Endodermal cell (in vitro differentiated cells): ENCODE measurements at regions not wholly inside any gene's neighbourhood (a gene's known extent, or its start where the extent isn't known, plus 50 kb on each side); places are given as distances from the start of the nearest gene placed in this dataset.
A peak's percentile ranks its signal among the peaks of the same experiment; 100 is the strongest.

Experiments used
- DNase-seq: peaks from one replicate; pipeline ENCODE4 v3.0.0-alpha.2; 2017
- H3K27ac ChIP-seq: 2 replicates; pipeline ENCODE4 v1.5.1; 2013; ENCODE audit warnings: mild to moderate bottlenecking, low read depth, low read length, moderate library complexity
- H3K27me3 ChIP-seq: 2 replicates; pipeline ENCODE4 v1.6.1; 2013; ENCODE audit warnings: mild to moderate bottlenecking, low read length, moderate library complexity; ENCODE audit not compliant: insufficient read depth, control insufficient read depth, poor library complexity, severe bottlenecking
- H3K36me3 ChIP-seq: 2 replicates; pipeline ENCODE4 v1.7.0; 2013; ENCODE audit warnings: mild to moderate bottlenecking, low read length, moderate library complexity; ENCODE audit not compliant: control insufficient read depth, insufficient read depth
- H3K4me1 ChIP-seq: one replicate; pipeline ENCODE4 v1.7.0; 2013; ENCODE audit warnings: low read length; ENCODE audit not compliant: control insufficient read depth, insufficient read depth
- H3K4me3 ChIP-seq: 2 replicates; pipeline ENCODE4 v1.5.1; 2013; ENCODE audit warnings: mild to moderate bottlenecking, low read length, moderate library complexity
- H3K9ac ChIP-seq: 2 replicates; pipeline ENCODE4 v1.6.1; 2013; ENCODE audit warnings: mild to moderate bottlenecking, low read length, moderate library complexity; ENCODE audit not compliant: poor library complexity, severe bottlenecking; ENCODE audit errors: extremely low read depth
- H3K9me3 ChIP-seq: 2 replicates; pipeline ENCODE4 v1.6.1; 2013; ENCODE audit warnings: mild to moderate bottlenecking, low read length, moderate library complexity; ENCODE audit not compliant: control insufficient read depth
- H3K27ac Mint-ChIP-seq: 2 replicates; pipeline ENCODE4 v1.8.0; 2020; ENCODE audit warnings: mixed read lengths
- H3K27me3 Mint-ChIP-seq: 2 replicates; pipeline ENCODE4 v1.8.0; 2021; ENCODE audit warnings: mild to moderate bottlenecking, mixed read lengths; ENCODE audit not compliant: insufficient read depth
- H3K36me3 Mint-ChIP-seq: 2 replicates; pipeline ENCODE4 v1.8.0; 2020; ENCODE audit warnings: low read depth, mixed read lengths
- H3K4me1 Mint-ChIP-seq: 2 replicates; pipeline ENCODE4 v1.8.0; 2020; ENCODE audit warnings: mixed read lengths
- H3K4me3 Mint-ChIP-seq: 2 replicates; pipeline ENCODE4 v1.8.0; 2020; ENCODE audit warnings: mild to moderate bottlenecking, moderate library complexity, mixed read lengths
- H3K9me3 Mint-ChIP-seq: 2 replicates; pipeline ENCODE4 v1.8.0; 2020; ENCODE audit warnings: mild to moderate bottlenecking, mixed read lengths
- CTCF ChIP-seq: fragments of 200-600 bp; sonication (generic); conservative IDR thresholded peaks from 2 replicates; pipeline ENCODE4 v1.5.0; 2021; ENCODE audit warnings: antibody characterized with exemption, mild to moderate bottlenecking
- WGBS, 2 experiments: methylation state at CpG; one replicate each; pipeline versions ENCODE4 v1.1.5 to v1.1.7; 2013; ENCODE audit warnings: missing lambda C conversion rate in 2 of 2, mixed read lengths in 1 of 2; ENCODE audit not compliant: insufficient coverage in 1 of 2, insufficient read length in 1 of 2; 5-methylcytosine and 5-hydroxymethylcytosine counted together

GRCh38 chr1:167161762-167162161 lies 58.9 kb upstream of the POU2F1 start:
- no peak overlapping the region for H3K4me3 Mint-ChIP-seq
- WGBS, 2 experiments: 94 to 98% methylated on average over 3 to 4 of the region's 4 CpGs
- Histone ChIP-seq H3K27me3 (no peaks in the 10 kb centered on the region), H3K4me1 (peaks cover 9% of the 10 kb centered on the region), H3K9me3 (peaks cover 19% of the 10 kb centered on the region), H3K36me3 (peaks cover 30% of the 10 kb centered on the region), H3K4me3 (no peak overlapping the region), H3K9ac (no peak overlapping the region), H3K27ac (no peak overlapping the region)
- no peaks in the 10 kb centered on the region for H3K27me3 Mint-ChIP-seq
- peaks cover 9% of the 10 kb centered on the region for H3K9me3 Mint-ChIP-seq
- TF ChIP-seq CTCF: no peak
- H3K4me1 Mint-ChIP-seq: peaks cover 60% of the 10 kb centered on the region
- peaks cover 25% of the 10 kb centered on the region for H3K36me3 Mint-ChIP-seq
- peak overlapping the region; percentile 60 for H3K27ac Mint-ChIP-seq
- no peak for DNase-seq

- Mint-ChIP-seq H3K36me3 (peaks cover 18% of the 10 kb centered on the region), H3K4me1 (peaks cover 63% of the 10 kb centered on the region), H3K27me3 (no peaks in the 10 kb centered on the region), H3K4me3 (peak overlapping the region; percentile 50), H3K27ac (no peak overlapping the region), H3K9me3 (peaks cover 6% of the 10 kb centered on the region)
- 50 to 71% methylated on average over 1 of the region's 2 CpGs for WGBS, 2 experiments
- no peak overlapping the region for H3K27ac ChIP-seq
- DNase-seq: no peak
- peak overlapping the region; percentile 96 for H3K9ac ChIP-seq
- H3K27me3 ChIP-seq: no peaks in the 10 kb centered on the region
- peak overlapping the region; percentile 88 for H3K4me3 ChIP-seq
- H3K36me3 ChIP-seq: peaks cover 16% of the 10 kb centered on the region
- peaks cover 36% of the 10 kb centered on the region for H3K9me3 ChIP-seq
- no peak for TF ChIP-seq CTCF
- peaks cover 9% of the 10 kb centered on the region for H3K4me1 ChIP-seq
Measured at GRCh38 chr1:167165219-167165618, 55.5 kb upstream of the POU2F1 start.

GRCh38 chr1:167165948-167166689 lies 54.6 kb upstream of the POU2F1 start:
- DNase-seq: peak; percentile 98
- Histone ChIP-seq H3K27me3 (no peaks in the 10 kb centered on the region), H3K4me1 (peaks cover 9% of the 10 kb centered on the region), H3K36me3 (peaks cover 7% of the 10 kb centered on the region), H3K9me3 (peaks cover 28% of the 10 kb centered on the region), H3K4me3 (peak overlapping the region; percentile 88), H3K27ac (peak overlapping the region; percentile 94), H3K9ac (peak overlapping the region; percentile 96)
- Mint-ChIP-seq H3K27me3 (no peaks in the 10 kb centered on the region), H3K27ac (peak overlapping the region; percentile 98), H3K4me3 (peak overlapping the region; percentile 50), H3K36me3 (peaks cover 11% of the 10 kb centered on the region), H3K4me1 (peaks cover 66% of the 10 kb centered on the region), H3K9me3 (peaks cover 6% of the 10 kb centered on the region)
- 8 to 11% methylated on average over 6 to 13 of the region's 14 CpGs for WGBS, 2 experiments
- TF ChIP-seq CTCF: no peak
